ENCODE measurements at regions not wholly inside any gene's neighbourhood (a gene's known extent, or its start where the extent isn't known, plus 50 kb on each side); places are given as distances from the start of the nearest gene placed in this dataset.

- Histone ChIP-seq H3K27ac (no peak overlapping the region), H3K27me3 (peaks cover 0 to 40% (median 4%) of the 10 kb centered on the region in 4 donors), H3K36me3 (no peaks in the 10 kb centered on the region), H3K4me3 (no peak overlapping the region), H3K9me3 (no peaks in the 10 kb centered on the region), H3K4me1 (peaks cover 0 to 6% (median 0%) of the 10 kb centered on the region in 3 donors)
- TF ChIP-seq POLR2A (IDR thresholded peaks at IDR 0.05) = no peak
- peak in 1 of 6 experiments; percentile 6 for TF ChIP-seq CTCF (IDR thresholded peaks at IDR 0.05)
- intact Hi-C loops (cut with DNase I) = no loop called here
- DNase-seq = no peak
- WGBS, 2 donors = 38 to 86% methylated on average over 1 of the region's 1 CpG
Measured at GRCh38 chr13:53198017-53198416, 169.4 kb downstream of the OLFM4 start.

DNA sequence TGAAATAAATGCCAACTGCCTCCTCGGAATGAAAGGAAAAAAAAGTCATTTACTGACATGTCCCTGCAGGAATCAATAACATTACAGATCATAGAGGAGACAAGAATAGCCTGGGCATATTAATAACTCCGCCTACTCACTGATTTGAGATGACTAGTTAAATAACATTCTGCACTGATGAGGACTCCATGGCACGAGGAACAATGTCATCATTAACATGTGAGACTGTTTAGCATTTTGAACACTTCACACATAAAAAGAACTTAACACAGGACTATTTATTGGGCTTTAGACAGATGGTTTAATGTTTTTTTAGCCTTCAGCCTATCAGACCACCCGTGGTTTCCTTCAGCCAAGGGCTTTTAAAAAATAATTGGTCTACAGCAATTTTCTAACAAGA lies 170.1 kb downstream of the OLFM4 start:
- intact Hi-C loops (cut with DNase I) = no loop called here
- H3K4me3 ChIP-seq = no peak overlapping the region
- H3K27ac ChIP-seq = no peak overlapping the region
- peaks cover 0 to 6% (median 0%) of the 10 kb centered on the region in 3 donors for H3K4me1 ChIP-seq
- no peak for DNase-seq
- TF ChIP-seq POLR2A (IDR thresholded peaks at IDR 0.05) (no peak), CTCF (IDR thresholded peaks at IDR 0.05) (no peak)
- no peaks in the 10 kb centered on the region for H3K9me3 ChIP-seq
- peaks cover 0 to 42% (median 4%) of the 10 kb centered on the region in 4 donors for H3K27me3 ChIP-seq
- H3K36me3 ChIP-seq = no peaks in the 10 kb centered on the region
- 25 to 26% methylated on average over 4 of the region's 4 CpGs for WGBS, 2 donors

DNA sequence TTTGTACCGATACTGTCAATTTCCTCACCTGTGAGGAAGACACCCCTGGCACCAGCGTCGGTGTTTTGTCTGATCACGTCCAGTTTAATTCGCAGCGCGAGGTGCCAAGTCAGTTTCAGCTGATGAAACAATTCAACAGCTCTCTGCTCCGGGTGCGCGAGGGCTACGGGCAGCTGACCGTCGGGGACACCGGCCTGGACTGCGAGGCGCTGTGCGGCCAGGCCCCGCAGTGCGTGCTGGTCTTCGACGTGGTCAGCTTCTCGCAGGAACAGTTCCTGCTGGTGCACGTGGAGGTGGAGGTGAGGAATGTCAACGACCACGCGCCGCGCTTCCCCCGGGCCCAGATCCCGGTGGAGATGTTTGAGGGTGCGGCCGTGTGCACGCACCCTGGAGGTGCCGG lies 171.5 kb downstream of the OLFM4 start:
- DNase-seq = no peak
- Histone ChIP-seq H3K27ac (no peak overlapping the region), H3K27me3 (peaks cover 0 to 42% (median 4%) of the 10 kb centered on the region in 4 donors), H3K4me1 (peaks cover 0 to 6% (median 0%) of the 10 kb centered on the region in 3 donors), H3K9me3 (no peaks in the 10 kb centered on the region), H3K36me3 (no peaks in the 10 kb centered on the region), H3K4me3 (no peak overlapping the region)
- no peak for TF ChIP-seq POLR2A (IDR thresholded peaks at IDR 0.05)
- TF ChIP-seq CTCF (IDR thresholded peaks at IDR 0.05) = no peak
- 81 to 86% methylated on average over 6 to 8 of the region's 34 CpGs for WGBS, 2 donors
- intact Hi-C loops (cut with DNase I) = no loop called here

GRCh38 chr13:53200498-53201453 lies 172.2 kb downstream of the OLFM4 start:
- TF ChIP-seq POLR2A (IDR thresholded peaks at IDR 0.05) (no peak), CTCF (IDR thresholded peaks at IDR 0.05) (peak in 4 of 6 experiments; percentile 20 to 65 (median 24))
- DNase-seq = no peak
- Histone ChIP-seq H3K9me3 (no peaks in the 10 kb centered on the region), H3K36me3 (no peaks in the 10 kb centered on the region), H3K27me3 (peaks cover 0 to 42% (median 4%) of the 10 kb centered on the region in 4 donors), H3K4me1 (peaks cover 0 to 6% (median 0%) of the 10 kb centered on the region in 3 donors), H3K4me3 (peak overlapping the region in 1 of 4 donors; percentile 30), H3K27ac (no peak overlapping the region)
- no CpG with 5 or more reads among the region's 121 CpGs for WGBS, 2 donors
- intact Hi-C loops (cut with DNase I) = no loop called here

All from esophagus squamous epithelium (tissue), 5 donors.